ENCODE measurements at regions not wholly inside any gene's neighbourhood (a gene's known extent, or its start where the extent isn't known, plus 50 kb on each side); places are given as distances from the start of the nearest gene placed in this dataset.
"Not testable (repeated sequence)": the region's sequence is repeated elsewhere in the genome, so short reads cannot be mapped to it uniquely, and the experiment has no call there.

DNA sequence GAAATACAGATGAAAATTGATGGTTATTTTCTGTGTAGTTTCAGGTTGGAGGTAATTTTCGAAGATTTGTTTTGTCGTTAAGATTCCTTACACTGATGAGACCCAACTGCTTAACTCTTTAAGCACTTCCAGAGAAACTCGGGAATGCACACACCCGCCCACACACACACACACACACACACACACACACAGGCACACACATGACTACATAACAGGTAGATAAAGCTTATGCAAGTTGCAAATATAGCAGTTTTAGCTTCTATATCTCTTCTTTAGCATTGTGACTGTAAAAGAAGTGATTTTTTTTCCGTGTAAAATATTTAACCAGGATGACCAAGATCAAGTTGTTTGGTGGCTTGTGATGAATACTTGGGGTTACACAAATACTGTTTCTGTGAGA lies 294.9 kb upstream of the NR2F2 start:
- no peak for DNase-seq

DNA sequence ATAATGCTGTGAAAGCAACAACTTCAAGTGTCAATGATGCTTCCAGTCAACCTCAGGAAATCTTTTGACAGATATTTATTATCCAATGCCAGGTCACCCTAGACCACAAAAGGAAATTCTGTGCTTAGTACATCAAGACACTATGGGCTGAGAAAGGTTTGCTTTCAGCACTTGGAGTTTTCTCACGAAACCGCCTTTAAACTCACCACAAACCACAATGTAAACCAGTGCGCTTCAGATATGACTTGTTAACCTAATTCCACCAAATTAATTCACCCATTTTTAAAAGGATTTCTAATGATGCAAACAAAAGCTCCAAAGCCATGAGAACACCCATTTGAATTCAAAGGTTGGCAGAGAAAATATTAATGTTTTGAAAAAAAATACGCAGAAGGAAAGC lies 292.9 kb upstream of the NR2F2 start:
- DNase-seq = no peak

DNA sequence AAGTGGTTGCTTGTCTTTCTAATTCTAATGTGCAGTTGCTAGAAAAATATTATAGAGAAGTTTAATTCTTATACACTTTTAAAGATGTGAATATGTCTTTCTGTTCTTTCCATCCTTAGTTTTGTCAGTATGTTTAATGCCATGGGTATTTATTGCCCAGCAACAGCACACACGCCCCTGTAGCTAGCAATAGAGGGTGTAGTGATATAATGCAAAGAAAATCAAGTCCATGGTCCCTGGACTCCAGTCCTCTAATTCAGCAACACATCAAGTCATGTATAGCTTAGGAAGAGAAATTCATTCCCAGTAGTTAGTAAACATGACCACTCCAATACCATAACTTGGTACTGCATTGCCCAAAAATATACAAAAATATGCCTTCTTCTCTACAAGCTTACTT lies 292.4 kb upstream of the NR2F2 start:
- no peak for DNase-seq

DNA sequence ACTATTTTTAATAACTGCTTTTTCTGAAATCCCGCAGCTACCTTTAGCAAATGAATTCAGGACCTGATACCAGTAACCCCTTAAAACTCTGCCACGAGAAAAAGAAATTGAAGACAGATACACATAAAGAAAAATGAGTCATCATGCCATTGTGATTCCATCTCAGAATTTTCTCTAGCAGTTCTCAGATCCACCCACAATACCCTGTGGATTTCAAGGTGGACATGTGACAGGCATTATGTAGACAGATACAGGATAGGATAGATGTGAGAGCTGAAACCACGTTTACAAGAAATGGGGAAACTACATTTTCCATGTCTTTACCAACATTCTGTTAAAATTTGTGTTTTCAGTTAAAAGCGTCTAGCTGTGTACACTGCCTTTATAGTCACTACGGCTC lies 291.9 kb upstream of the NR2F2 start:
- DNase-seq = no peak

DNA sequence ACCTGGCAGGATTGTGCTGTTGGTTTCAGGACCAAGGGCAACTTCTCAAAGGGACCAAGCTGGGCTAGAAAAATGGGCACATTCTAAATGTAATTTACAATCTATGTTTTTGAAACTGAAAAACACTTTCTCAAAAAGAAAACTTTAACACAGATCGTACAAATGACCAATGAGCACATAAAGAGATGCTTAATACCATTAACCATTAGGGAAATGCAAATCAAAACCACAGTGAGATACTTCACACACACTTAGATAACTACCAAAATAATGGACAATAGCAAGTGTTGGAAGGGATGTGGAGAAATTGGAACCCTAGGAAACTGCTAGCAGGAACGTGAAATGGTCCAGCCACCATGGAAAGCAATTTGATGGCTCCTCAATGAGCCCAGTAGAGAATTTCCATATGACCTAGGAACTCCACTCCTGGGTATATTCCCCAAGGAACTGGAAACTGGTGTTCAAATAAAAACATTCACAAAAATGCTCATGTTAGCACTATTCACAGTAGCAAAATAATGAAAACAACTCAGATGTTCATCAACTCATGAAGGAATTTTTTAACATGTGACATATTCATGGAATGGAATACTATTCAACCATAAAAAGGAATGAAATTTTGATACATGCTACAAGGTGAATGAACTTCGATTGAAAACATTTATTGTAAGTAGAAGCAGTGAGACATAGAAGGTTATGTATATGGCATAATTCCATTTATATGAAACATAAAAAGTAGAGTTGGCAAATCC lies 288.3 kb upstream of the NR2F2 start:
- no peak for DNase-seq

DNA sequence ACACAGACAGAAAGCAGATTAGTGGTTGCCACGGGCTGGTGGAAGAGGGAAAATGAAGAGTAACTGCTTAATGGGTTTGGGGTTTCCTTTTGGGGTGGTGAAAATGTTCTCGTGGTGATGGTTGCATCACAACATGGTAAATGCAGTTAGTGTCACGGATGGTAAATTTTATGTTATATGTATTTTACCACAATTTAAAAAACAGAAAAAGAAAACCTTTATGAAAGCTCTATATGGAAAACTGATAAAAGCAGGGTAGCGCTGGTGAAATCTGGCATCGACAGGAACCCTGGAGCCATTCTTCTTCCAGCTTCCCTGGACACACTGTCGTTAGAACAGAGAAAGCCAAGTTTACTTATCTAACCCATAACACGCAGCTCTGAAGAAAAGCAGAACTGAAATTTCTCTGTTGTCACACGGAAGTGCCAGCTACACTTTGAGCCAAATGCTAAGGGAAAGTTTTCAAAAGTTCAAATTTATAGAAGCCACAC lies 287.7 kb upstream of the NR2F2 start:
- no peak for DNase-seq

DNA sequence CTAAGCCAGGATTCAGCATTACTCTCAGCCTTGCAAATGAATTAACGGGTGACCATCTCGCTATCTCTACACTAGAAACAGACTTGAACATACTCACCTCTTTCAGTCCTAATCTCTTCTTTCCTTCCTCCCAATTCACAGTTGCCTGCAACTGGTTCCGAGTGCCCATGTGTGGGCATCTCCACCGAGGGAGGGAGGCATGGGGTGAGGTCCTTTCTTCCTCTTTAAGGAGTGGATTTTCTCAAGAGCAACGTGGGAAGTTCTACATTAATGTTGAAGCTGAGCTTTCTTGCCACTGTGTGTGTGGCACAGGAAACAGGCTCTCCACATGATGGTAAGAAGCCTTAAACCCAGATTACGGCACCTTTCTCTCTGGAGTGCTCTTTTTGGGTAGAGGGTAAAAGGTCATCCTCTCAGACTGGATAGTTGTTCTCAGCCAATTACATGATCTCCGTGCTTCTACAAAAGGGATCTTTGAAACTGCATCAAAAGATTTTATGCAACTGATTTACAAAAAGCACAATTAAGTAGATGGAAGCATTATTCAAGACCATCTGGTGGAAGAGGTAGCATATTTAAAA lies 286.8 kb upstream of the NR2F2 start:
- DNase-seq = no peak

DNA sequence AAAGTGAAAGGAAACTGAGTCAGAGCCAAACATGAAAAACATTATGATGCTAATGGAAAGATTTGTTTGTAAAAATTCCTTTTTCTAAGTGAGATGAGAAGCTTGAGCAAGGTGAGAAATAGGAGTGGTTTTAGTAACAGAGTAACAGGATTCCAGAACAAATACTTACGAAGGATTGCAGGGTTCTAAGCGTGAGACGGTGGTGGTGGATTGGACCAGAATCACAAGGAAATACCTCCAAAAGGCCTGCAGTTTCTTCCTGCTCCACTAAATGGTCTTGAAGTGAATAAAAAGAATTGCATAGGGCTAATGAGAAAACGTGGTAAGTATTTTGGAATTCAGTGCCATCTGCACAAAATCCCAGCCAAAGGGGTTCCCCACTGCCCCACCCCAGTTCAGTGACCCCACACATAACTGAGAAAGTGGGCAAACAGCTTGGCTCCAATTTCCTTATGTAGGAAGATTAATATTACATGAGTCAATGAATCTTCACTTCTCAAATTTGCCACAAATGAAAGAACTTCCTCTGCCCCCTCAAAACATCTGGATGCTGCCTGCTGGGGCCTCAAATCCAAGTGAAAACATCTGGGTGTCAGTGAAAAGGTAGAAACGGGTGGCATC lies 283.8 kb upstream of the NR2F2 start:
- DNase-seq = no peak

DNA sequence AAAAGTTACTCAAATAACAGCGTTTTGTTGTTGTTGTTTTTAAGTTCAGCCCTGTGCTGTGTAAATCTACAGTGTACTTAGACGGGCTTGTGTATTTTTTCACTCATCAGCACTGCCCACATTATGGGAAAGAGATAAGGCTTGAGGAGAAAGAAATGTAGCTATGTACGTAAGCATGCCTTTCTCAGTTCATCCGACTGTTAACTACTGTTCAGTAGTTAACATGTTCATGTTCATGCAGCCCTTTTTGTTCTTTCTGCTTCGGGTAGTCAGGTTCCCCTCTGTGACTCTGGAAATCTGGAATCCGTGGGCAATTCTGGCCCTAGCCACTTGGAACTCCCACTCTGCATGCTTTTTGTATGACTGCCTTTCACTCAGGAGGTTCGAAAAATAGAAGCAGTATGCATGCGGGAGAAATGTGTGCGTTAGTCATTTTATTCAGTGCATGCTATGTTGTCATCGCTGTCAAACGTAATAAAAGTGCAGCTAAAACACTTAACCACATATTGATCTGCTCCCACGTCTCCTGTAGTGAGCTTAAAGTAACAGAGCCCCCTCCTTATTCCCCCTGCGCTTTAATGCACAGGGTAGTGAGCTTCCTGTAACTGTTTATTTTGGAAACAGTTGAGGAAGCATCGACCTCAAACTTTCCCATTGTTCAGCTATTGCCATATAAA lies 283.1 kb upstream of the NR2F2 start:
- DNase-seq = no peak

DNA sequence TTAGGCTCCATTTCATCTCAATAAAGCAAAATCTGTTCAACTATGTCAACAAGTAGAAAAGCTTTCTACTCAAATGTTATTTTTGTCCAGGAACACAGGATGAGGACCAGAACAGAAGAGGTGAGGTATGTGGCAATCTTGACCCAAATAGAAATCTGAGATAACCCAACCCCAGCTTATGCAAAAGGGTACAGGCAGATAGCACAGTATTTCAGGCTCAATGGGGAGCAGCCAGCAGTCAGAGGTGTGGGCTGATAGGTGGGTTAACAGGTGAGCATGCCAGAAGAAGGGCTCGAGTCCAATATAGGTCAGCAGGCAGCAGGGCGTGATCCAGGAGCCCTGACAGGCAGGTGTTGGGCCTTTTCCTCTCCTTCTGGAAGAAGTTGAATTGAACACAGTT lies 281.2 kb upstream of the NR2F2 start:
- no peak for DNase-seq

DNA sequence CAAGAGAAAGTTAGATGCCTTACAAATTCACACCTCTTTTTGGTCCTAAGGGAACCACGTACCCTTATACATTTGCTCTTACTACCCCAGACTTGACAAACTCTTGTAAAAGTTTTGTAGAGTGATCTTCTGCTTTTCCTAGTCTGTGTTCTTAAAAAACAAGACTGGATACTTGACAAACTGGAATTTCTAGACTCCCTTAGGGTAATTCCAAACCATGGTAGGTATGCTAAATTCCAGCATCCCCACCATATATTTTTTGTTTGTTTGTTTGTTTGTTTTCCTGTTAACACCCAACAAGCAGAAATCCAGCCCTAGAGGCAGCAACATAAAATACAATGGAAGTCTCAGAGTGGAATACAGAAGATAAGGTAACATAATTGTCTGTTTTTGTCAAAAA lies 280.7 kb upstream of the NR2F2 start:
- no peak for DNase-seq

DNA sequence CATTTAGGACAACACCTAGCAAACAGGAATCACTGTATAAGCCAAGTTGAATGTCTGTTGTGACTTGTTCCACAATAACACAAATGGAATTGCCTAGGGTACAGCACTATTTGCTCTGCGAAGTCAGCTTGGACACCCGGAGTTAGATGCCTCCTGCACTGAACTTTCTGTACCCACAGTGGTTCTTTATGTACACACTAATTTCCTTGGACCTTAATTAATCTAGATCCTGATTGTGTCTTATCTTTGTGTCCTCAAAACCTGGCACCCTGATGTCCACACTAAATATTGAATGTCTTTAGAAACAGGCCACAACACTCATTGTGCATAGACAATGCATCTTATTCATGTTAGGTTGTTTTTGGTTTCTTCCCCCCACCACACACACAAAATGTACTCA lies 278.9 kb upstream of the NR2F2 start:
- no peak for DNase-seq

DNA sequence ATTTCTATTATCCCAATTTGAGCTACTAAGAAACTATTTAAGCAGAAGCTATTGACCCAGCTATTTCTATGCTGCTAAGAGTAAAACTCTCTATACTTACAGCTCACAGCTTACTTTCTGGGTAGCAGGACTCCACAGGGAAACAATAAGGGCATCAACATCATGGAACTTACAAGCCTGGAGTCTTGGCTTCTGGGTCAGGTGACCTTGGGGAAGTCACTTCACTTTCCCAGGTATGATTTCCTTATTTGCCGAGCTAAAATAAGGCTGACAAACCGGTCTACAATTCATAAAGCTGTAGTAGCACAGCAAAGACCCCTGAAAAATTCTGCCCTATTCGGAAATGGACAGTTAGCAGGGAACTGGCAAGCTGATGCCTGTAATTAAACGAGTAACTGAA lies 278.3 kb upstream of the NR2F2 start:
- no peak for DNase-seq

DNA sequence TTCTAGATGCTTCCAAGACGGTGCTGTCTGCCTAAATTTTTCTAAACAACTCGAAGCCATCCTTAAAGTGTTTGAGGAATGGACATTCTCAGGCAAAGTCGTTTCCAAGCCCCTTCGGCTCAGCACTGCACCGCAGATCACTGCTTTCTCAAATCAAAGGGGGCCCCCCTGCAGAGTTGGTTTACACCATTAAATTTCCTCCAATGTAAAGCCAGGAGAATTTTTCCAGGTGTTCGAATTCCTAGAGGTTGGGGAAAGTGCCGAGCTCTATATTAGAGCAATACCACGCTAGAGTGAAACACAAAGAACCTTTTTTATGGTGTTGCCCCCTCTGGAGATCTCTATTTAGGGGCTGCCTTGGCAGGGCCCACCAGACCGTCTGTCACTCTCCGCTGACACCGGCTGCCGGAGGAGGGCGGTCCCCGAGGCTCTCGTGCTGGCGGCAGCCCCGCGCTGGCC lies 277.9 kb upstream of the NR2F2 start:
- no peak for DNase-seq

DNA sequence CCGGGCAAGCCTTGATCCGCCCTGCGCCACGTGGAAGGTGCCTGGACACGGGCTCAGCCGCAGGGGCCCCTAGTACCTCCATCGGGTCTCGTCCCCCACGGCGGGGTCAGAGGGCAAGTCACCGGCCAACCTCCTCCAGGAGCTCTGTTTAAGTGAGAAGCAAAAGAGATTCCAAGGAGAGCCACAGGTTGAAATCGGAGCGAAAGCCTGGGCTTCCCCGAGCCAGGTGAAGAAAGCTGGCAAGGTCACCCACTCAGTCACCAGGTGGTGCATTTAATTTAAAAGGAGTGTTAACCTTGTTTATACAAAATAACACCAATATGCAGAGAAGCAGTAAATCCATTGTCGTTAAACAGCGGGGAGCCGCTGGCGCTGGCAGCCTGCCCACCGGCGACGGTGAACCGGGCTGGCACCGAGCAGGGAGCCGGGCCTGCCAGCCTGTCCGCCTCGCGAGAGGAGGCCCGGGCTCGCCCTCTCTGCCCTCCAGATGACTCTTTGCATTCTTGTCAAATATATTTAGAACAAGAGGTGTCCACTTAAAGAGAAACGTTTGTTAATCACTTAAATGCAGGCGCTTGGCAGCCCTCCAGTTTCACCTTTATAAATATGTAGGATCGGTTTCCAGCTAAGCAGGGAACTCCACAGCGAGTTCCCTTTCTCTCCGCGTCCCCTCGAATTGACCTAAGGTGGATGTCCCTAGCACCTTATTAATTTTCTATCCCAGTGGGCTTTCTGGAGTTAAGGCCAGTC lies 277.3 kb upstream of the NR2F2 start:
- peak in 7 of 56 donors; percentile 1 to 21 (median 5) for DNase-seq

DNA sequence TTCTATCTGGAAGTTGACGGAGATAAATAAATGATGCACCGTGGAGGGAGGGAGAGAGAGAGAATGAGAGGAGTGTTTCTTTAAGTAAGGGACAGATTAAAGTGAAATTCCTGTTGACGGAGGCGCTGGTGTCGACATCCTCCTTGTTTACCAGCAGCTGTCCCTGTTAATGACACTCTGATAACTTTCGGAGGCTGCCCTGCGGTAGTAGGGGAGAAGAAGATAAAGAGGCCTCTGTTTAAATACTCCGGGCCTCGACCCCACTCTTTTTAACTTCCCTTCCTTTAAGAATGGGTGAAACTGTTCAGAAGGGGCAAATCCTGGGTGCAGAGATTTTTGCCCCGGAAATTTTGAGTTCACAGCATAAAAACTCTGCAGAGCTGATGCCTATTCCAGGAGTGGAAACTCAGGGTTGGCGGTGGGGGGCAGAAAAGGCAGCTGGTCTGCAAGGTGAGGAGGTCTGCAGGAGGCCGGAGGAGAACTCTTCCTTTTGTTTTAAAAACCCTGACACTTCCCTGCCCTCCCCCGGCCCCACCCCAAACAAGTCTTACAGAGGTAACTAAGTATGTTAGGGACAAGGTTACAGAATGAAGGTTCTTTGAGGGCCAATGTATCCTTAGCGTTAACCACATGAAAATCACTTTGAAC lies 276.6 kb upstream of the NR2F2 start:
- no peak for DNase-seq

DNA sequence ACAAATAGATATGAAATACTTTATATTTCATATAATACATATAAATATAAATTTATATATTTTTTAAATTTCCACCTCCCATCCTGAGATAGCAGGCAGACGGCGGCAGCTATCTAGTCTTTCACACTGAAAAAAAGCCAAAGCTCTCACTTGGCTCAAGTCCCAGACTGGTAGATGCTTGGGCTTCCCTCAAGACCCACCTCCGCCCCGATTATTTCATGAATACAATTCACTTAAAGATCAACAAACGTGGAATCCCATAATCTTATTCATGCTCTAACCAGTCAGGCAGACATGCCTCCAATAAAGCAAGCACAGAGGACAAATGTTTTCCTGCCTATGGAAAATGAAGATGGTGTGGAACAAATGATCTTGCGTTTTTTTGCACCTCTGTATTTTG lies 275.9 kb upstream of the NR2F2 start:
- no peak for DNase-seq

DNA sequence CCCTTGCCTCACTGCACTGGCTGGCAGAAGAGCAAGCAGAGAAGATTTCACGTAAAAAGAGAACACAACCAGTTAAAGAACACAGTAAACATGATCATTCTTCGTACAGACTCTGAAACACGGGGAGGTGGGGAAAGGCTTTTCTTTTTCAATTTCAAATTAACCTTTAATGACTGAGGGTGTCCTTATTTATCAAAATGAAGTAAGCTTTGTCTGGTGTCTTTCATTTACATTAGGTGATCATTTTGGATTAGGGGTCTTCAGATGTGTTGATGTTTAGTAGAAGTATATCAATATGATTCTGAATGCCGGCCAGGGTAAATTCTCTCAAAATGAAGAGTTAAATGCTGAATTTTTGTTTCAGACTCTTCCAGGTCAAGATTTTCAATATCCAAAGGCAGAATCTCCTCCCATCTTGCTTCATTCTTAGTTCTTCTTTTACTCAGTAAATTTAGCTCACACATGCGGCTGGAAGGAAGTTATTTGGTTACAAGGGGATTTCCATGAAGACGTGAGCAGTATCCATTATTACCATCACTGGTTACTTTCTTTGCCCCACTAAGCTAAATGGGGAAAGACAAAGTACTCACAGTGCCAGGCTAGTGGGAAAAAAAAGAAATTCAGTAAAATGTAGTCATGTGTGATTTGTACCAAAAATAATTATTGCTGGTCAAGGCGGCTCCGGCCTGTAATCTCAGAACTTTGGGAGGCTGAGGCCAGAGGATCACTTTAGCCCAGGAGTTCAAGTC lies 272.2 kb upstream of the NR2F2 start:
- no peak for DNase-seq

DNA sequence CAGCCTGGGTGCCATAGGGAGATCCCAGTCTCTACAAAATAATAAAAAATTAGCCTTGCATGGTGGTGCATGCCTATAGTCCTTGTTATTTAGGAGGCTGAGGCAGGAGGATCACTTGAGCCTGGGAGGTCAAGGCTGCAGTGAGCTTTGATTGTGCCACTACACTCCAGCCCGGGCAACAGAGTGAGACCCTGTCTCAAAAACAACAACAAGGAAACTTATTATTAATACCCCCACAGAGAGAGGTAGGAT lies 271.7 kb upstream of the NR2F2 start:
- not testable (repeated sequence) for DNase-seq

DNA sequence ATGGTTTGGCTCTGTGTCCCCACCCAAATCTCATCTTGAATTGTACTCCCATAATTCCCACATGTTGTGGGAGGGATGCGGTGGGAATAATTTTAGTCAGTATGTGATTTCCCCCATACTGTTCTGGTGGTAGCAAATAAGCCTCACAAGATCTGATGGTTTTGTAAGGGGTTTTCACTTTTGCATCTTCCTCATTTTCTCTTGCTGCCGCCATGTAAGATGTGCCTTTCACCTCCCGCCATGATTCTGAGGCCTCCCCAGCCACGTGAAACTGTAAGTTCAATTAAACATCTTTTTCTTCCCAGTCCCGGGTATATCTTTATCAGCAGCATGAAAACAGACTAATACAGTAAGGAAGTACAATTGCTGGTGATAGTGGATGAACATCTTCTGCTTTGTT lies 269.9 kb upstream of the NR2F2 start:
- not testable (repeated sequence) for DNase-seq

DNA sequence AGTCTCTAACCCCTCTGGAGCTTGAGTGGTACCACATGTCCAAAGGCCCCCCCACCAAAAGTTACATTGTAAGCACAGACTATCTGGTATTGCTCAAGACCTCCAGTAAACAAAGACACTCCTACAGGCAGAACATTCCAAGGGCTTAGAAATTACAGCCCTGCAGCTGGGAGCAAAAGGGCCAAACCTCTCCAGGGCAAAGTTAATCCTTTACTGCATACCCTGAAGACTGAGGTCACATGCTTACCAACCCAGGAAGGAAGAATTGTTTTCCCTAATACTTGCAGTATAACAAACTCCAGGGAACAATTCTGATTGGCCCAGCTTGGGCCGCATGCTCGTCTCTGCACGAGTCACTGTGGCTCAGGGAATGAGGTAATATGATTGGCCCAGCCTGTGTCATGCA lies 266.1 kb upstream of the NR2F2 start:
- DNase-seq = no peak
